Skeletal muscle tissue (tissue), 3 donors: ENCODE measurements at regions not wholly inside any gene's neighbourhood (a gene's known extent, or its start where the extent isn't known, plus 50 kb on each side); places are given as distances from the start of the nearest gene placed in this dataset.

Experiments
- H3K27ac ChIP-seq: one replicate; pipeline ENCODE4 v1.7.0; 2013; ENCODE audit warnings: mild to moderate bottlenecking, low read depth, low read length, inconsistent platforms
- H3K27me3 ChIP-seq, 3 donors: one replicate each; pipeline ENCODE4 v1.7.0; 2013; ENCODE audit warnings: low read length in 3 of 3; ENCODE audit not compliant: control insufficient read depth in 3 of 3, insufficient read depth in 3 of 3
- H3K36me3 ChIP-seq, 3 donors: one replicate each; pipeline ENCODE4 v1.7.0; 2013; ENCODE audit warnings: low read length in 3 of 3; ENCODE audit not compliant: control insufficient read depth in 3 of 3, insufficient read depth in 3 of 3
- H3K4me1 ChIP-seq, 3 donors: one replicate each; pipeline ENCODE4 v1.7.0; 2013; ENCODE audit warnings: low read length in 3 of 3, mild to moderate bottlenecking in 3 of 3; ENCODE audit not compliant: control insufficient read depth in 3 of 3, insufficient read depth in 3 of 3
- H3K4me3 ChIP-seq, 3 donors: one replicate each; pipeline ENCODE4 v1.7.0; 2013; ENCODE audit warnings: low read length in 3 of 3
- H3K9ac ChIP-seq, 3 donors: one replicate each; pipeline ENCODE4 v1.7.0; 2013; ENCODE audit warnings: low read length in 3 of 3, mild to moderate bottlenecking in 3 of 3, moderate library complexity in 2 of 3, low read depth in 1 of 3
- H3K9me3 ChIP-seq, 3 donors: one replicate each; pipeline ENCODE4 v1.7.0; 2013; ENCODE audit warnings: low read length in 3 of 3; ENCODE audit not compliant: control insufficient read depth in 3 of 3
- donor health status: Osteomylitis.

- H3K4me3 ChIP-seq, result no peak overlapping the region
- no peaks in the 10 kb centered on the region for H3K27me3 ChIP-seq
- H3K4me1 ChIP-seq, result no peaks in the 10 kb centered on the region
- H3K36me3 ChIP-seq, result no peaks in the 10 kb centered on the region
- peaks cover 5 to 9% (median 8%) of the 10 kb centered on the region in 3 donors for H3K9me3 ChIP-seq
- no peak overlapping the region for H3K9ac ChIP-seq
- no peak overlapping the region for H3K27ac ChIP-seq
These were observed 135.2 kb upstream of the TIAM1 start for GRCh38 chr21:31479222-31479621.

DNA sequence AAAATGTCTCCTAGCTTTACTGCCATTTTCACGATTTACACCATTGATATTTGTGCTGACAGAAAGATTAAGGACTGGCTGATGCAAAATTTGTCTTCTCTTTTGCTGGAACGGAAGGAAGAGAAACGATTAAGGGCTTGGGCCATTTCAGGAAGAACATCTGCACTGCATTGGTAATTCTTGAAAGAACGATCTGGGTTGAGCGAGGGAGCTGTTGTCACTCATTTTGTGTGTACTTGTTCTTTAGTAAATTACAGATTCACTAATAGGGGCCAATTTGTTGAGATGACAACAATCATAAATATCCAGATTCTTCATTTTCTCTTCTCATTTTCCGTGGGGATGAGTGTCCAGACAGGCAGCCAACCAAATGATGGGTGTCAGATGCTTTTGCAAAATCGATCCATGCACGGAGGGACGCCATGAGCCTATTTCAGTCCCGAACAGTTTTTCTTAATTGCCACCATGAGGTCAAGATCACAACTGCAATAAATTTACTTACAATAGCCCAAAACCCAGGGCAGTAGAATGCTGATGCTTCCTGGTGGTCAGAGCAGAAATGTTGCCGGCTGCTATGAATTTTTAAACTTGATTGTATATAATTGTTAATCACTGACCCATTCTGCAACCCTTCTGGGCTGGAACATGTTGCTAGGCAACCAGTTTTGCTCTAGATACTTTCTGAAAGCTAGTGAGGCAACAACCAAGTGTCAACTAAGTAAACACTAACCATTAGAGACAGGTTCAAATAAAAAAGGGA, 132.4 kb upstream of the TIAM1 start:
- H3K36me3 ChIP-seq, result no peaks in the 10 kb centered on the region

DNA sequence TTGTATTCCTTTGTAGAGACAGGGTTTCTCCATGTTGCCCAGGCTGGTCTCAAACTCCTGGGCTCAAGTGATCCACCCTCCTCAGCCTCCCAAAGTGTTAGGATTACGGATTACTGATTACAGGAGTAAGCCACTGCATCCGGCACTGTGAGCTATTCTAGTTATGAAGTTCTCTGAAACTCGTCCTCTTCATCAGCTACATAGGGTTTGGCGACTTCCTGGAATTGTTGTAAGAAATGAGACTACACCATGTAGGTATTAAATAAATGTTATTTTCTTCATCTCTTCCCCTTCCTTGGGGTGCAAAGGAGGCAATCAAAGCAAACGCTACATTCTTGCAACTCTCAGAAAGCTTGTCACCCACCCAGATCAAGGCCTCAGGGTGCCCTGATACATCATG, 131.2 kb upstream of the TIAM1 start:
- no peak overlapping the region for H3K4me3 ChIP-seq
- no peak overlapping the region for H3K9ac ChIP-seq
- no peaks in the 10 kb centered on the region for H3K4me1 ChIP-seq
- no peaks in the 10 kb centered on the region for H3K36me3 ChIP-seq
- no peak overlapping the region for H3K27ac ChIP-seq
- no peaks in the 10 kb centered on the region for H3K9me3 ChIP-seq
- H3K27me3 ChIP-seq, result no peaks in the 10 kb centered on the region

More for the DNA sequence above, 132.4 kb upstream of the TIAM1 start:
- peaks cover 3 to 4% (median 4%) of the 10 kb centered on the region in 3 donors for H3K9me3 ChIP-seq
- H3K4me1 ChIP-seq, result no peaks in the 10 kb centered on the region
- no peaks in the 10 kb centered on the region for H3K27me3 ChIP-seq
- H3K4me3 ChIP-seq, result peak overlapping the region in 1 of 3 donors; percentile 1
- no peak overlapping the region for H3K27ac ChIP-seq
- H3K9ac ChIP-seq, result no peak overlapping the region

DNA sequence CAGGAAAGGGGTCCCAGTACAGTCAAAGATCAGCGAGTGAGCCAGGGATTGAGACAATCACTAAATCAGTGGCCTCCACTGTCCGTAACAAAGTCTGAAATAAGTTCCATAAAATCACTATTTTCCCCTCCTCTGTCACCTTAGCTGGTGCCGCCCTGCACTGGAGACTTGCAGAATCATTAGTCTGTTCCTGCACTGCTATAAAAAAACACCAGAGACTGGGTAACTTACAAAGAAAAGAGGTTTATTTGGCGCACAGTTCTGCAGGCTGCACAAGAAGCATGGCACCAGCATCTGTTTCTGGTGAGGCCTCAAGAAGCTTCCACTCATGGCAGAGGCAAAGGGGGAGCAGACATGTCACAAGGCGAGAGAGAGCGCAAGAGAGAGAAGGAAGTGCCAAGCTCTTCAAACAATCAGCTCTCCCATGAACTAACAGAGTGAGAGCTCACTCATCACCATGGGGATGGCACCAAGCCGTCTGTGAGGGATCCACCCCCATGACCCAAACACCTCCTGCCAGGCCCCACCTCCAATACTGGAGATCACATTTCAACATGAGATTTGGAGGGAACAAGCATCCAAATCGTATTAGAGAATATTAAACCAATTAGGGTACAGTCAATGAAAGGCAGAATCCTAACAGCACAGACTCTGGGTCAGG, 129.8 kb upstream of the TIAM1 start:
- Histone ChIP-seq H3K4me1 (no peaks in the 10 kb centered on the region), H3K9me3 (no peaks in the 10 kb centered on the region), H3K36me3 (no peaks in the 10 kb centered on the region), H3K9ac (no peak overlapping the region), H3K27ac (no peak overlapping the region), H3K4me3 (no peak overlapping the region), H3K27me3 (no peaks in the 10 kb centered on the region)

GRCh38 chr21:31471865-31472264, 127.8 kb upstream of the TIAM1 start:
- Histone ChIP-seq H3K4me1 (no peaks in the 10 kb centered on the region), H3K4me3 (no peak overlapping the region), H3K36me3 (no peaks in the 10 kb centered on the region), H3K27me3 (no peaks in the 10 kb centered on the region), H3K9me3 (no peaks in the 10 kb centered on the region), H3K27ac (no peak overlapping the region), H3K9ac (no peak overlapping the region)

DNA sequence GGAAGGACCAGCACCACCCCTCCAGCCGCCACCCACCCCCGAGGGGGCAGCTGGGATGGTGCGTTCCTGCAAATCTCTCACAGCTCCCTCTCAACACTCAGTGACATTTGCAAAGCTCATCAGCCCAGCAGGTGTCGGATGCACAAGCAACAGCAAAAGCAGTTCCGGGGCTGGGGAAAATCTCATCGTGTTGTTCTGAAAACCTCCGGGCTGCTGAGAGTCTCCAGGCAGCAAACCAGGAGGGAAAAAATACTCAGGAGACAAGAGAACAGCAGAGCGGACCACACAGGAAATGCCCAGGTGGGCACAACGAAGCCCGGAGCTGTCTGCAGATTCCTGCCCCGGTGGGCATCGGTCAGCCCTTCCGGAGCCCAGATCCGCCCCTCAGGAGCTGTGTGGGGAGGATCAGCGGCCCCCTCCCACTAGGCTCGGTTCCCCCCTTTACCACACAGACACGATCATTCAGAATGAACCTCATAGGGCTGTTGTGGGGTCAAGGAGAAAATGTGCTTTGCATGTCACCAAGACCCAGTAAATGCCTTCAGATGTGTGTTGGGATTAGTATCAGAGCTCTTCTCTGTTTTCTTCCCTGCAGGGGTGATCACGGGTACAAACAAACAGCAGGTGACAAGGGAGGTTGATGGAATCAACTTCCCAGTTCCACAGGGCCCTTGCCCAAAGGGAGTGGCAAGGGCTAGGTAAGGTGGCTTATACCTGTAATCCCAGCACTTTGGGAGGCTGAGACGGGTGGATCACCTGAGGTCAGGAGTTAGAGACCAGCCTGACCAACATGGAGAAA, 127.0 kb upstream of the TIAM1 start:
- H3K9ac ChIP-seq, result no peak overlapping the region

GRCh38 chr21:31460980-31461379, 116.9 kb upstream of the TIAM1 start:
- H3K4me1 ChIP-seq, result no peaks in the 10 kb centered on the region
- H3K4me3 ChIP-seq, result no peak overlapping the region
- no peaks in the 10 kb centered on the region for H3K27me3 ChIP-seq
- no peak overlapping the region for H3K27ac ChIP-seq
- no peak overlapping the region for H3K9ac ChIP-seq
- no peaks in the 10 kb centered on the region for H3K9me3 ChIP-seq
- H3K36me3 ChIP-seq, result no peaks in the 10 kb centered on the region

More for the DNA sequence above, 127.0 kb upstream of the TIAM1 start:
- Histone ChIP-seq H3K4me3 (no peak overlapping the region), H3K27me3 (no peaks in the 10 kb centered on the region), H3K4me1 (no peaks in the 10 kb centered on the region), H3K9me3 (no peaks in the 10 kb centered on the region), H3K27ac (no peak overlapping the region), H3K36me3 (no peaks in the 10 kb centered on the region)

DNA sequence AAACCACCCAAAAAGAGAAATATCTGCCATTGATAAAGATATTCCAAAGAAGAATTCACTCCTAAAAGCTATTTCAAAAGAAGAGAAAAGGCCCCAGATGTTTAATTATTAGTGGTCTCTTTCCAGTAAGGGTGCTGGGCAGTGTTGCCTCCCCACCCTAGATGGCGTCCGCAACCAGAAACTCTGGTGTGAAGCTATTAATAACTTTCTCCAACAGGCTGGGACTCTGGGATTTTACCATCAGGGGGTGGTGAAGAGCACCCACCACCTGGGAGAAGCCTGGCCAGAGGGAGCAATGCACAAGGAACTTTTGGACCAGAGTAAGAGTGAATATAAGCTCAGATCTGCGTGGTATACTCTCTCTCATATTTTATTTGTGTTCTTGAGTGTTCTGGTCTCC, 115.4 kb upstream of the TIAM1 start:
- no peaks in the 10 kb centered on the region for H3K9me3 ChIP-seq
- no peak overlapping the region for H3K4me3 ChIP-seq
- no peak overlapping the region for H3K27ac ChIP-seq
- H3K9ac ChIP-seq, result no peak overlapping the region
- no peaks in the 10 kb centered on the region for H3K27me3 ChIP-seq
- H3K36me3 ChIP-seq, result no peaks in the 10 kb centered on the region
- no peaks in the 10 kb centered on the region for H3K4me1 ChIP-seq

- no peak overlapping the region for H3K27ac ChIP-seq
These were observed 113.6 kb upstream of the TIAM1 start for GRCh38 chr21:31457675-31458074.

DNA sequence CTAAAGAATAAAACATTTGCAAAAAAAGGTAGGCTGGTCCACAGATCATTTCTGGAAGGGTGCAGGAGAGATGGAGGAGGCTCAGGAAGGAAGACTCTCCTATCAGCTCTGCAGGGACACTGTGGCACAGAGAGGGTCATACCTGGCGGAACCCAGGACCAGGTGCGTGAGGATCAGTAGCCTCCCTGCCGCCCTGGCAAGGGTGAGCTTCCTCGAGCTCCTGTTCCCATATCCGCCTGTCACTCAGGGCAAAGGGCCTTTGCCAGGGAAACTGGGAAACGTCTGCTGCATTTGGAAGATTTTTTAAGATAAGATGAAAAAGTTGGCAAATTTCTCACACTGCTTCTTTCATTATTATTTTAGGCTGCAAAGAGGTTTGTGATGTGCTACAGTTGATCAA, 112.1 kb upstream of the TIAM1 start:
- Histone ChIP-seq H3K4me1 (no peaks in the 10 kb centered on the region), H3K27ac (no peak overlapping the region), H3K36me3 (no peaks in the 10 kb centered on the region), H3K4me3 (no peak overlapping the region), H3K9me3 (no peaks in the 10 kb centered on the region), H3K27me3 (no peaks in the 10 kb centered on the region), H3K9ac (no peak overlapping the region)

More at GRCh38 chr21:31457675-31458074, 113.6 kb upstream of the TIAM1 start:
- Histone ChIP-seq H3K27me3 (no peaks in the 10 kb centered on the region), H3K9me3 (no peaks in the 10 kb centered on the region), H3K9ac (no peak overlapping the region), H3K4me3 (no peak overlapping the region), H3K4me1 (no peaks in the 10 kb centered on the region), H3K36me3 (no peaks in the 10 kb centered on the region)
